ENCODE measurements at regions not wholly inside any gene's neighbourhood (a gene's known extent, or its start where the extent isn't known, plus 50 kb on each side); places are given as distances from the start of the nearest gene placed in this dataset.

DNA sequence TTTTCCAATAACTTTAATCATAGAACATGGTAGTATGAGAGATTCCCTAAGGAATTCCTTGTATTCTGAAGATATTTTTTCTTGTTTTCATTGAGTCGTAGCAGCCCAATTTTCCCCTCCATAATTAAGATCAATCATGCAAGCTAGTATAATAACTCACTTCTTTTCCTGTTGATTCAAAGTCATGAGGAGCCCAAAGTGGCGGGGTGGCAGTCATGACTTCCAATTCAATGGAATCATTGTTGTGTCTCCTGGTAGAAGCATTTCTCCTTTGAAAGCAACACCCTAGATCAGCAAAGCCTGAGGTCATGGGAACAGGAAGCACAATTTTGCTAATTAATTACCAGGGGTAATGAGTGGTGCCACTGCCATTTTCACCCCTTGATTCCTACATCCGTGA is 77.6 kb upstream of the MAGI2 start:
- Histone ChIP-seq H3K4me3 (ENCODE audit: low read depth, low read length) (no peak overlapping the region), H3K4ac (ENCODE audit: low read depth, low read length) (no peak overlapping the region), H2AK5ac (ENCODE audit: low read length) (no peak overlapping the region), H4K91ac (ENCODE audit: low read depth, low read length) (no peak overlapping the region), H3K36me3 (ENCODE audit: control insufficient read depth in 1 of 2, insufficient read depth in 2 of 2, low read length in 2 of 2) (no peaks in the 10 kb centered on the region), H2BK12ac (ENCODE audit: low read length) (no peak overlapping the region), H3K79me2 (ENCODE audit: control insufficient read depth, insufficient read depth, low read length, poor library complexity) (no peaks in the 10 kb centered on the region), H3K23ac (ENCODE audit: low read length) (no peak overlapping the region), H3K9ac (ENCODE audit: low read length) (no peak overlapping the region), H3K14ac (ENCODE audit: low read length) (no peak overlapping the region), H3K18ac (ENCODE audit: low read length) (no peak overlapping the region), H3K4me2 (ENCODE audit: low read length) (no peak overlapping the region), H2BK5ac (ENCODE audit: low read depth, low read length, poor library complexity) (no peak overlapping the region), H3K27ac (ENCODE audit: low read depth, low read length) (no peak overlapping the region), H3K27me3 (ENCODE audit: insufficient read depth, low read length) (no peaks in the 10 kb centered on the region), H2BK120ac (ENCODE audit: insufficient read depth, low read length, poor library complexity) (no peak overlapping the region), H3K4me1 (ENCODE audit: control insufficient read depth in 1 of 2, insufficient read depth in 2 of 2, low read length in 2 of 2) (peaks cover 0 to 11% of the 10 kb centered on the region in 2 experiments), H2AFZ (ENCODE audit: insufficient read depth, low read length, poor library complexity) (no peak overlapping the region), H3K79me1 (ENCODE audit: low read length) (no peaks in the 10 kb centered on the region), H4K12ac (ENCODE audit: low read depth, low read length) (no peak overlapping the region), H4K8ac (ENCODE audit: low read depth, low read length) (no peak overlapping the region), H3K9me3 (ENCODE audit: insufficient read depth, low read depth, low read length) (no peaks in the 10 kb centered on the region)
- no CpG with 5 or more reads among the region's 3 CpGs for WGBS (ENCODE audit: extremely low coverage, insufficient coverage, insufficient read length)
- DNase-seq, result no peak

DNA sequence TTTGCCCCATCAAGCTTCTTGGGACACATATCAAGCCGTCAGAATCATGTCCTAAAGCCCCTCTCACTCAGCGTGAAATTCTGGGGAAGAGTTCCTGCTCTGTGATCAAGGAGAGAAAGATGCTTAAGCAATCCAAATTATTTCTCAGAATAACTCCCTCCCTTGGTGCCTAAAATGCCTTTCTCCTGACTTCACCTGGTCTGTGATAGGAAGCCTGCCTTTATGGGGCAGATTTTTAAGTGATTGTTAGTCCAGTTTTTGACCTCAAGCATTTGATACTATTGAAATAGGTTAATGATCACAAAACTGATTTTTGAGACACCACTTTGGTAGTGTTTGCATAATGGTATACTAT is 76.4 kb upstream of the MAGI2 start:
- Histone ChIP-seq H3K14ac (ENCODE audit: low read length) (no peak overlapping the region), H3K36me3 (ENCODE audit: control insufficient read depth in 1 of 2, insufficient read depth in 2 of 2, low read length in 2 of 2) (no peaks in the 10 kb centered on the region), H3K27ac (ENCODE audit: low read depth, low read length) (no peak overlapping the region), H4K12ac (ENCODE audit: low read depth, low read length) (no peak overlapping the region), H4K91ac (ENCODE audit: low read depth, low read length) (no peak overlapping the region), H3K9me3 (ENCODE audit: insufficient read depth, low read depth, low read length) (no peaks in the 10 kb centered on the region), H2BK5ac (ENCODE audit: low read depth, low read length, poor library complexity) (no peak overlapping the region), H3K4me3 (ENCODE audit: low read depth, low read length) (no peak overlapping the region), H3K23ac (ENCODE audit: low read length) (no peak overlapping the region), H2AK5ac (ENCODE audit: low read length) (no peak overlapping the region), H3K4me2 (ENCODE audit: low read length) (no peak overlapping the region), H3K79me1 (ENCODE audit: low read length) (no peaks in the 10 kb centered on the region), H3K18ac (ENCODE audit: low read length) (no peak overlapping the region), H4K8ac (ENCODE audit: low read depth, low read length) (no peak overlapping the region), H2BK120ac (ENCODE audit: insufficient read depth, low read length, poor library complexity) (no peak overlapping the region), H3K4me1 (ENCODE audit: control insufficient read depth in 1 of 2, insufficient read depth in 2 of 2, low read length in 2 of 2) (peaks cover 0 to 11% of the 10 kb centered on the region in 2 experiments), H2AFZ (ENCODE audit: insufficient read depth, low read length, poor library complexity) (no peak overlapping the region), H3K79me2 (ENCODE audit: control insufficient read depth, insufficient read depth, low read length, poor library complexity) (no peaks in the 10 kb centered on the region), H3K27me3 (ENCODE audit: insufficient read depth, low read length) (no peaks in the 10 kb centered on the region), H2BK12ac (ENCODE audit: low read length) (no peak overlapping the region), H3K9ac (ENCODE audit: low read length) (no peak overlapping the region), H3K4ac (ENCODE audit: low read depth, low read length) (no peak overlapping the region)
- WGBS (ENCODE audit: extremely low coverage, insufficient coverage, insufficient read length), result no CpG with 5 or more reads among the region's 2 CpGs
- peak; percentile 31 to 73 for DNase-seq

GRCh38 chr7:79529214-79529880 is 75.9 kb upstream of the MAGI2 start:
- Histone ChIP-seq H3K27ac (ENCODE audit: low read depth, low read length) (no peak overlapping the region), H3K14ac (ENCODE audit: low read length) (no peak overlapping the region), H3K4me2 (ENCODE audit: low read length) (no peak overlapping the region), H4K91ac (ENCODE audit: low read depth, low read length) (no peak overlapping the region), H3K79me1 (ENCODE audit: low read length) (no peaks in the 10 kb centered on the region), H3K27me3 (ENCODE audit: insufficient read depth, low read length) (no peaks in the 10 kb centered on the region), H3K18ac (ENCODE audit: low read length) (no peak overlapping the region), H3K4me1 (ENCODE audit: control insufficient read depth in 1 of 2, insufficient read depth in 2 of 2, low read length in 2 of 2) (peaks cover 0 to 11% of the 10 kb centered on the region in 2 experiments), H4K12ac (ENCODE audit: low read depth, low read length) (no peak overlapping the region), H3K79me2 (ENCODE audit: control insufficient read depth, insufficient read depth, low read length, poor library complexity) (no peaks in the 10 kb centered on the region), H2AK5ac (ENCODE audit: low read length) (no peak overlapping the region), H3K9ac (ENCODE audit: low read length) (no peak overlapping the region), H2AFZ (ENCODE audit: insufficient read depth, low read length, poor library complexity) (no peak overlapping the region), H3K23ac (ENCODE audit: low read length) (no peak overlapping the region), H3K36me3 (ENCODE audit: control insufficient read depth in 1 of 2, insufficient read depth in 2 of 2, low read length in 2 of 2) (no peaks in the 10 kb centered on the region), H3K4me3 (ENCODE audit: low read depth, low read length) (no peak overlapping the region), H3K9me3 (ENCODE audit: insufficient read depth, low read depth, low read length) (no peaks in the 10 kb centered on the region), H2BK12ac (ENCODE audit: low read length) (no peak overlapping the region), H4K8ac (ENCODE audit: low read depth, low read length) (no peak overlapping the region), H3K4ac (ENCODE audit: low read depth, low read length) (no peak overlapping the region), H2BK120ac (ENCODE audit: insufficient read depth, low read length, poor library complexity) (no peak overlapping the region), H2BK5ac (ENCODE audit: low read depth, low read length, poor library complexity) (no peak overlapping the region)
- DNase-seq, result no peak
- WGBS (ENCODE audit: extremely low coverage, insufficient coverage, insufficient read length), result 100% methylated on average over 1 of the region's 4 CpGs

- no peak overlapping the region for H3K4me3 ChIP-seq (ENCODE audit: low read depth, low read length)
These were observed 75.0 kb upstream of the MAGI2 start for GRCh38 chr7:79528421-79528820.

More at GRCh38 chr7:79528421-79528820, 75.0 kb upstream of the MAGI2 start:
- Histone ChIP-seq H3K9ac (ENCODE audit: low read length) (no peak overlapping the region), H4K91ac (ENCODE audit: low read depth, low read length) (no peak overlapping the region), H4K12ac (ENCODE audit: low read depth, low read length) (no peak overlapping the region), H2BK120ac (ENCODE audit: insufficient read depth, low read length, poor library complexity) (no peak overlapping the region), H4K8ac (ENCODE audit: low read depth, low read length) (no peak overlapping the region), H3K14ac (ENCODE audit: low read length) (no peak overlapping the region), H3K79me1 (ENCODE audit: low read length) (no peaks in the 10 kb centered on the region), H3K4me2 (ENCODE audit: low read length) (no peak overlapping the region), H3K36me3 (ENCODE audit: control insufficient read depth in 1 of 2, insufficient read depth in 2 of 2, low read length in 2 of 2) (no peaks in the 10 kb centered on the region), H2BK5ac (ENCODE audit: low read depth, low read length, poor library complexity) (no peak overlapping the region), H3K18ac (ENCODE audit: low read length) (no peak overlapping the region), H3K4ac (ENCODE audit: low read depth, low read length) (no peak overlapping the region), H3K4me1 (ENCODE audit: control insufficient read depth in 1 of 2, insufficient read depth in 2 of 2, low read length in 2 of 2) (peaks cover 0 to 11% of the 10 kb centered on the region in 2 experiments), H2BK12ac (ENCODE audit: low read length) (no peak overlapping the region), H2AFZ (ENCODE audit: insufficient read depth, low read length, poor library complexity) (no peak overlapping the region), H3K27me3 (ENCODE audit: insufficient read depth, low read length) (no peaks in the 10 kb centered on the region), H3K27ac (ENCODE audit: low read depth, low read length) (no peak overlapping the region), H3K79me2 (ENCODE audit: control insufficient read depth, insufficient read depth, low read length, poor library complexity) (no peaks in the 10 kb centered on the region), H3K9me3 (ENCODE audit: insufficient read depth, low read depth, low read length) (peaks cover 3% of the 10 kb centered on the region), H3K23ac (ENCODE audit: low read length) (no peak overlapping the region), H2AK5ac (ENCODE audit: low read length) (no peak overlapping the region)
- WGBS (ENCODE audit: extremely low coverage, insufficient coverage, insufficient read length), result no CpG with 5 or more reads among the region's 1 CpG
- DNase-seq, result no peak

Measured in trophoblast cell (in vitro differentiated cells and primary cell).